Ectodermal cell (in vitro differentiated cells): ENCODE measurements at regions not wholly inside any gene's neighbourhood (a gene's known extent, or its start where the extent isn't known, plus 50 kb on each side); places are given as distances from the start of the nearest gene placed in this dataset.
"Not testable (repeated sequence)": the region's sequence is repeated elsewhere in the genome, so short reads cannot be mapped to it uniquely, and the experiment has no call there.

Experiments used
- H3K27ac ChIP-seq: 2 replicates; pipeline ENCODE4 v1.7.0; 2013; ENCODE audit warnings: mild to moderate bottlenecking, low read depth, low read length; ENCODE audit not compliant: insufficient read depth, poor library complexity, severe bottlenecking
- H3K27me3 ChIP-seq: 2 replicates; pipeline ENCODE4 v1.7.0; 2013; ENCODE audit warnings: mild to moderate bottlenecking, low read length; ENCODE audit not compliant: insufficient read depth, control insufficient read depth, poor library complexity, severe bottlenecking
- H3K36me3 ChIP-seq: one replicate; pipeline ENCODE4 v1.7.0; 2013; ENCODE audit warnings: low read length; ENCODE audit not compliant: control insufficient read depth, insufficient read depth
- H3K4me1 ChIP-seq: one replicate; pipeline ENCODE4 v1.7.0; 2013; ENCODE audit warnings: low read length; ENCODE audit not compliant: control insufficient read depth, insufficient read depth
- H3K4me3 ChIP-seq: 2 replicates; pipeline ENCODE4 v1.7.0; 2013; ENCODE audit warnings: low read depth, low read length, control low read depth; ENCODE audit not compliant: insufficient read depth
- H3K9me3 ChIP-seq: 2 replicates; pipeline ENCODE4 v1.7.0; 2013; ENCODE audit warnings: mild to moderate bottlenecking, low read length, moderate library complexity; ENCODE audit not compliant: control insufficient read depth
- WGBS, 2 experiments: methylation state at CpG; one replicate each; pipeline ENCODE4 v1.1.7; 2013; ENCODE audit warnings: missing lambda C conversion rate in 2 of 2; 5-methylcytosine and 5-hydroxymethylcytosine counted together

DNA sequence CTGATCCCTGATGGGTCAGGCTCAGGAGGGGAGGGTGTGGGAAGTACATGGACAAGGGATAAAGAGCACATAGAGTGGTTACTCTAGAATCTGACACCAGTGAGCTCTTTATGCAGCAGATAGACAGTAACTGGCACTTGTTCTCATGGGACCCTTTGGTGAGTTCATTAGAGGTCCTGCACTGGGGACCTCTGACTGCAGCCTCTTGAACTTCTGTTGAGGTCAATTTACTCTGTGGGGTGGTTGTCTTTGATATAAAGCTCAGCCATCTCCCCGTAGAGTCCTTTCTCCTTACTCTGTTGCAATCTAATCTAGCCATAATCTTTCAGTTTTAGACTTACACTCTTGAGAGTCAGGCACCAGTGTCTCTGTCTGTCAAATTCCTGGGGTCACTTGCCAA is 222.4 kb downstream of the GPAT3 start:
- Histone ChIP-seq H3K4me1 (no peaks in the 10 kb centered on the region), H3K9me3 (no peaks in the 10 kb centered on the region), H3K36me3 (no peaks in the 10 kb centered on the region), H3K4me3 (no peak overlapping the region), H3K27me3 (no peaks in the 10 kb centered on the region), H3K27ac (no peak overlapping the region)
- WGBS, 2 experiments, result 85 to 100% methylated on average over 1 of the region's 1 CpG

DNA sequence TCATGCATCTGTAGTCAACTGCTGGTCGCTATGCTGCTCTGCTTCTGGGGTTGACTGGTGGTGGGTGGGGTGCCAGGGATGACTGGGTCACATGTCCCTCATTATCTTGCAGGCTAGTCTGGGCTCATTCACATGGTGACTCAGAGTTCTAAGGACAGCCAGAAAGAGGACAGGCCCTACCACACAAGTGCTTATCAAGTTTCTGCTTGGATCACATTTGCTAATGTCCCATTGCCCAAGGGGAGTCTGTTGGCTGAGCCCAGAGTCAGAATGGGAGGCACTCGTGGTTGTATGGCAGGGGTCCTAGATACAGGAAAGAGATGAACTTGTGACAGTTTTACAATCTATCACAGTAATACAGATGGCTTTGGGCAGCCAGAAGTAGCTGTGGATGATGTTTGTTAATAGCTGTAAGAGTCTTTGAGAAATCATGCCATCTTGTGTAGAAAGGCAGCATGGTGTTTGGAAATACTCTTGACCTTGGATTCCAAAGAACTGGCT is 221.3 kb downstream of the GPAT3 start:
- WGBS, 2 experiments, result 67 to 69% methylated on average over 2 of the region's 2 CpGs
- no peak overlapping the region for H3K4me3 ChIP-seq
- no peaks in the 10 kb centered on the region for H3K4me1 ChIP-seq
- H3K27ac ChIP-seq, result no peak overlapping the region
- H3K36me3 ChIP-seq, result no peaks in the 10 kb centered on the region
- no peaks in the 10 kb centered on the region for H3K9me3 ChIP-seq
- no peaks in the 10 kb centered on the region for H3K27me3 ChIP-seq

DNA sequence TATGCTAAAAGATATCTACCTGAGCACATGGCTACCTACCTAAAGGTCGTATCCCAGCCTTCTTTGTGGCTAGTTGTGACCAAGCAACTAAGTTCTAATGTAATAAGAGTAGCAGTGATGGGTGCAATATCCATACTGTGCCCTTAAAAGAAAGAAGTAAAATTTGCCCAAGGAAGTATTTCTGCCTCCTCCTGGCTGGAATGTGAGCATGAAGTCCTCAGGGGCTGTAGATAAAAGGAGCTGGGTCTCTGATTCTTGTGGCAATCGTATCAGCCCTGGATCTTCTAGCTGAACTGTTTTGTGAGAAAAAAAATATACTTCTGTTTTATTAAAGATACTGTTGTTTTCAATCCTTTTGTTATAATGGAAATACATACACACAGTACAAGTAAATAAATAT is 217.4 kb downstream of the GPAT3 start:
- 96 to 97% methylated on average over 2 of the region's 2 CpGs for WGBS, 2 experiments
- no peak overlapping the region for H3K4me3 ChIP-seq
- no peaks in the 10 kb centered on the region for H3K36me3 ChIP-seq
- H3K9me3 ChIP-seq, result no peaks in the 10 kb centered on the region
- no peak overlapping the region for H3K27ac ChIP-seq
- H3K4me1 ChIP-seq, result no peaks in the 10 kb centered on the region
- H3K27me3 ChIP-seq, result no peaks in the 10 kb centered on the region

DNA sequence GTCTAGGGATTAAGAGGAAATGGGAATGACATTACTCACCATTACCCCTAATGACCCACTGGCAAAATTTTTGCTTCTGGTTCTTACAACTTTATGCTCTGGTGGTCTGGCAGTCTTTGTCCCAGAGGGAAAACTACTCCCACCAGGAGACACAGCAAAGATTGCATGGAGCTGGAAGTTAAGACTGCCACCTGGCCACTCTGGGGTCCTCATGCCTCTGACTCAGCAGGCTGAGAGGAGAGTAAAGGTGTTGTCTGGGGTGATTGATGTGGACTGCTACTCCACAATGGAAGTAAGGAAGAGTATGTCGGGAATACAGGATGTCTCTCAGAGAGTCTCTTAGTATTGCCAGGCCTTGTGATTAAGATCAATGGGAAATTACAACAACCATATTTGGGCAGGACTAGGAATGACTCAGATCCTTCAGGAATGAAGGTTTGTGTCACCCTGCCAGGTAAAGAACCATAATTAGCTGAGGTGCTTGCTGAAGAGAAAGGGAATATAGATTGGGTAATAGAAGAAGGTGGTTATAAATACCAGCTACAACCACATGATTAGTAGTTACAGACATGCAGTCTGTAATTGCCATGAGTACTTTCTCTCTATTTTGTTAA is 215.5 kb downstream of the GPAT3 start:
- no peaks in the 10 kb centered on the region for H3K4me1 ChIP-seq
- H3K36me3 ChIP-seq, result no peaks in the 10 kb centered on the region
- H3K27ac ChIP-seq, result no peak overlapping the region
- no peak overlapping the region for H3K4me3 ChIP-seq
- no peaks in the 10 kb centered on the region for H3K27me3 ChIP-seq
- WGBS, 2 experiments, result 81 to 87% methylated on average over 1 of the region's 1 CpG
- no peaks in the 10 kb centered on the region for H3K9me3 ChIP-seq

DNA sequence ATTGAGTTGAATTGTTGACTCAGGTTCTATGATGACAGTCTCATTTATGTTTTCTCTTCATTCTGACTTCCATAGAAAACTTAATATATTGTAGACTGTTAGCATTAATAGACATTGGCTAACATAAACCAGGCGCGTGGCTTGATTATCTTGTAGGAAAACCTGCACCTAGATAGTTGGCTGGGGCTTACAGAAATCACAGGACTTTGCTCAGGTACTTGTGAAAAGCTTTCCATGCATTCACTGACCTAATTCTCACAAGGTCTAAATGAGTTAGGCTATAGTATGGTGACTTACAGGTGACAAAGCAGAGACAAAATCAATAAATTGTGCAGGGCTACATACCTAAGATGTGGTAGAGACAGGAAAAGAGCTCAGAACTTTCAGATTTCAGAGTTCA is 212.8 kb downstream of the GPAT3 start:
- Histone ChIP-seq H3K27ac (no peak overlapping the region), H3K9me3 (no peaks in the 10 kb centered on the region), H3K27me3 (no peaks in the 10 kb centered on the region), H3K4me3 (no peak overlapping the region), H3K36me3 (no peaks in the 10 kb centered on the region), H3K4me1 (no peaks in the 10 kb centered on the region)
- 86 to 94% methylated on average over 2 of the region's 2 CpGs for WGBS, 2 experiments

DNA sequence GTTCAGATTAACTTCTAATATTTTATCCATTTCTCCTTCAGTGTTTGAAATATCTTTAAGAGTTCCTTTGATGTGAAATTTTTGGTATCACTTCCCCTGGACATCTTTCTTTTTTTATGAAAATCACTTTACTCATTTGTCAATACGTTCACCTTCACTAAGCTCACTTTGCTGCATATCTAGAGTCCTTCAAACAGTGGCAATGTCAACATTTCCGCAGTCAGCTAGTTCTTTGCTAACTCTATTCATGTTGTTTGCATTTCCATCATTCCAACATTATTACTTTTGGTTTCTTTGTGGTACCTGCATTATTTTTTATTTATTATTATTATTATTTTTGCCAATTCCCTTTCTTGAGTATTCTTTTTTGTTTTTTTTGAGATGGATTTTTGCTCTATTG is 203.0 kb downstream of the GPAT3 start:
- H3K36me3 ChIP-seq, result no peaks in the 10 kb centered on the region
- no peaks in the 10 kb centered on the region for H3K27me3 ChIP-seq
- no peaks in the 10 kb centered on the region for H3K9me3 ChIP-seq
- H3K4me3 ChIP-seq, result no peak overlapping the region
- H3K4me1 ChIP-seq, result no peaks in the 10 kb centered on the region
- no peak overlapping the region for H3K27ac ChIP-seq
- 92 to 93% methylated on average over 2 of the region's 2 CpGs for WGBS, 2 experiments

DNA sequence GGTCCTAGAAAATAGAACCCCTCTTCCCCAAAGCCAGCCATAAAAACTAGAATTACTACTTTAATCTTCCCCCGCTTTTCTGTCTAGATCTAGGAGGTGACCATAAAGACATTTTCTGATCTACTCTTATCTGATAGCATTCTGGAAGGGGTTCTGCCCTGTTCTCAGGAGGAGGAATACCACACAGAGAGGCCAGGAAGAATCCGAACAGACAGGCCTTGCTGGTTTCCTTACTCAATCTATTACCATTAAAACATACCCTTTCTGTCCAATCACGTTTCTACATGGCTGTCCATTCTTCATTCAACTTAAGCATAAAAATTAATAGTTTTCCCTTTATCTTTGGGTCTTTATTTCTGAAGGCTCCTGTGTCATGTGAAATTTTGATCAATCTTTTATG is 198.7 kb downstream of the GPAT3 start:
- Histone ChIP-seq H3K36me3 (no peaks in the 10 kb centered on the region), H3K4me3 (no peak overlapping the region), H3K4me1 (no peaks in the 10 kb centered on the region), H3K9me3 (no peaks in the 10 kb centered on the region), H3K27me3 (no peaks in the 10 kb centered on the region), H3K27ac (no peak overlapping the region)
- 81 to 94% methylated on average over 3 of the region's 3 CpGs for WGBS, 2 experiments

DNA sequence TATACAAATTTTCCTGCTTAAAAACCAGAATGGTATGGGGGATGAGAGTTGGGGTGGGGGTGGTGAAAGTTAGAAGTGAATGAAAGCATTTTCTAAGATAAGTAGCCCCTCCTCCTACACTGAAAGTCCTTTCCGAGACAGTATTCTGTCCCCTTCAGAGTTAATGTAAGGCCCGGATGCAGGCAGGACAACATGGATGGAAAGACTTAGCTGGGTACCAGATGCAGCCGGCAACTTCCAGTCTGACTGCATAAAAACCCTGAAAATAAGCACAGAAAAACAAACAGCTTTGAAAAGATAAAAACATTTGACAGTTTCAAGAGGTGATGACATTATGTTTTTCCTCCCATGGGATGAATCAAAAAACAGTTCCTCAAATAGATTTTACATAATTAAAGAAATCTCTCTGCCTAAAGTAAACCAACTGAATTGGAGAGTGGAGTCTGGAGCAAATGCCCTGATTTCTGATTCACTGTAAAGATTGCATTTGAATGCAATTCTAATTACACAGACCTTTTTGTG is 196.3 kb downstream of the GPAT3 start:
- no peaks in the 10 kb centered on the region for H3K9me3 ChIP-seq
- no peaks in the 10 kb centered on the region for H3K36me3 ChIP-seq
- H3K4me1 ChIP-seq, result no peaks in the 10 kb centered on the region
- no peak overlapping the region for H3K4me3 ChIP-seq
- no peaks in the 10 kb centered on the region for H3K27me3 ChIP-seq
- 84 to 96% methylated on average over 3 of the region's 3 CpGs for WGBS, 2 experiments
- no peak overlapping the region for H3K27ac ChIP-seq

DNA sequence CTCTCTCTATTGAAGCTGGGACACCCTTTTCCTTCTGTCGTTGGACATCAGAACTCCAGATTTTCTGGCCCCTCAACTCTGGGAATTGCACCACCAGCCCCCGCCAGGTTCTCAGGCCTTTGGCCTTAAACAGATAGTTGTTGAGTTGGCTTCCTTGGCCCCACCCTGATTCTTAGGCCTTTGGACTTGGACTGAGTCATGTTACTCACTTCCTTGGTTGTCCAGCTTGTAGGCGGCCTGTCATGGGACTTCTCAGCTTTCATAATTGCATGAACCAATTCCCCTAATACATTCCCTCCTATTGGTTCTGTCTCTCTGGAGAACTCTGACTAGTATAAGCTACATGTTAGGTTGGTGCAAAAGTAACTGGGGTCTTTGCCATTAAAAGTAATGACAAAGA is 195.7 kb downstream of the GPAT3 start:
- WGBS, 2 experiments, result 93 to 95% methylated on average over 3 of the region's 3 CpGs
- no peaks in the 10 kb centered on the region for H3K36me3 ChIP-seq

DNA sequence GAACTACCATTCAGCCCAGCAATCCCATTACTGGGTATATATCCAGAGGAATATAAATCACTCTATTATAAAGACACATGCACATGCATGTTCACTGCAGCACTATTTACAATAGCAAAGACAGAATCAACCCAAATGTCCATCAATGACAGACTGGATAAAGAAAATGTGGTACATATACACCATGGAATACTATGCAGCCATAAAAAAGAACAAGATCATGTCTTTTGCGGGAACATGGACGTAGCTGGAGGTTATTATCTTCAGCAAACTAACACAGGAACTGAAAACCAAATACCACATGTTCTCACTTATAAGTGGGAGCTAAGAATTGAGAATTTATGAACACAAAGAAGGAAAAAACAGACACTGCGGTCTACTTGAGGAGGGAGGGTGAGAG is 195.1 kb downstream of the GPAT3 start:
- not testable (repeated sequence) for H3K9me3 ChIP-seq, H3K36me3 ChIP-seq, H3K27ac ChIP-seq, H3K4me1 ChIP-seq, H3K27me3 ChIP-seq, H3K4me3 ChIP-seq
- 91 to 100% methylated on average over 2 to 3 of the region's 3 CpGs for whole genome bisulfite sequencing, 2 experiments

More for the DNA sequence above, 195.7 kb downstream of the GPAT3 start:
- Histone ChIP-seq H3K4me1 (no peaks in the 10 kb centered on the region), H3K9me3 (no peaks in the 10 kb centered on the region), H3K27me3 (no peaks in the 10 kb centered on the region), H3K27ac (no peak overlapping the region), H3K4me3 (no peak overlapping the region)

DNA sequence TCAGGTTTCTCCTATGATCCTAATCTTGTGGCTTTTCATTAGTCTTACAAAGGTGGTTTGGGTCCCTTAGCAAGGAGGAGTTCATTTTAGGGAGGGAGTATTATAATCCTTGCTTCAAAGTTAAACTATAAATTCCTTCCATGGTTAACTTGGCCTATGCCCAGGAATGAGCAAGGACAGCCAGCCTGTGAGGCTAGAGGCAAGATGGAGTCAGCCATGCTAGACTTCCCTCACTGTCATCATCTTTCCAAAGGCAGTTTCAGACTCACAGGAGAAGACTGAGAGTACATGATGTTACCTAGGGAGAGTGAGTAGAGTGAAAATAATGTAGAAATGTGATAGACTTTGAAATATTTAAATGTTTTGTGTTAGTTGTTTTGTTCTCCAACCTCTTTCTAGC is 192.3 kb downstream of the GPAT3 start:
- Histone ChIP-seq H3K9me3 (no peaks in the 10 kb centered on the region), H3K4me3 (no peak overlapping the region), H3K27me3 (no peaks in the 10 kb centered on the region), H3K36me3 (no peaks in the 10 kb centered on the region), H3K4me1 (no peaks in the 10 kb centered on the region), H3K27ac (no peak overlapping the region)
